H1 (cell line): ENCODE measurements at regions not wholly inside any gene's neighbourhood (a gene's known extent, or its start where the extent isn't known, plus 50 kb on each side); places are given as distances from the start of the nearest gene placed in this dataset.

Experiments used
- CTCF ChIA-PET: fragments of 300-600 bp; sonication (Branson Sonifier 250); formaldehyde crosslinking; loops from one replicate; lab custom pipeline; 2021; ENCODE audit not compliant: partially characterized antibody; lab: Charles Lee
- POLR2A ChIA-PET: fragments of 300-600 bp; sonication (Branson Sonifier 250); formaldehyde crosslinking; loops from one replicate; lab custom pipeline; 2021; ENCODE audit warnings: inconsistent platforms; ENCODE audit not compliant: partially characterized antibody; lab: Charles Lee
- DNase-seq, 2 experiments: peaks; one replicate each; pipeline versions ENCODE4 v3.0.0 to v3.0.0-alpha.2; 2010 to 2022; ENCODE audit warnings: low spot score in 2 of 2, low read depth in 1 of 2, mixed read lengths in 1 of 2
- FAIRE-seq: peaks from 2 replicates; lab custom pipeline; 2011; peaks lifted over from hg19 to GRCh38; lab: Jason Lieb, UNC
- H2AFZ ChIP-seq: 2 replicates; pipeline ENCODE4 v1.8.1; 2012; ENCODE audit warnings: low read length, inconsistent platforms
- H2AK5ac ChIP-seq: 2 replicates; pipeline ENCODE4 v1.6.1; 2013; ENCODE audit warnings: low read depth, low read length
- H2BK120ac ChIP-seq: replicated peaks from 2 replicates; pipeline ENCODE3; 2013; ENCODE audit warnings: low read depth, low read length, inconsistent platforms
- H2BK12ac ChIP-seq: 2 replicates; pipeline ENCODE4 v1.6.1; 2013; ENCODE audit warnings: low read depth, low read length
- H2BK15ac ChIP-seq: 2 replicates; pipeline ENCODE4 v1.6.1; 2013; ENCODE audit warnings: low read length
- H2BK20ac ChIP-seq: 2 replicates; pipeline ENCODE4 v1.6.1; 2013; ENCODE audit warnings: low read length
- H2BK5ac ChIP-seq: 2 replicates; pipeline ENCODE4 v1.6.1; 2013; ENCODE audit warnings: low read depth, low read length
- H3K14ac ChIP-seq: 2 replicates; pipeline ENCODE4 v1.6.1; 2013; ENCODE audit warnings: inconsistent platforms; ENCODE audit not compliant: insufficient read length
- H3K18ac ChIP-seq: 2 replicates; pipeline ENCODE4 v1.6.1; 2013; ENCODE audit warnings: low read length; ENCODE audit errors: extremely low read depth
- H3K23ac ChIP-seq: 2 replicates; pipeline ENCODE4 v1.6.1; 2013; ENCODE audit warnings: inconsistent platforms; ENCODE audit not compliant: insufficient read length
- H3K23me2 ChIP-seq: 2 replicates; pipeline ENCODE4 v1.6.1; 2013; ENCODE audit warnings: low read depth, low read length
- H3K27ac ChIP-seq: 2 replicates; pipeline ENCODE4 v1.6.1; 2011; ENCODE audit warnings: low read depth, low read length, inconsistent platforms
- H3K27me3 ChIP-seq, 4 experiments: replicated peaks in 1 of 4; 1 replicate in 1 of 4; 2 replicates in 3 of 4; pipeline versions ENCODE4 v1.6.1 to v1.8.1; 2011 to 2013; ENCODE audit warnings: low read length in 3 of 4, mild to moderate bottlenecking in 3 of 4, inconsistent platforms in 2 of 4, mixed read lengths in 2 of 4, moderate library complexity in 1 of 4; ENCODE audit not compliant: control insufficient read depth in 3 of 4, insufficient read depth in 3 of 4; ENCODE audit errors: extremely low read depth in 1 of 4
- H3K36me3 ChIP-seq, 4 experiments: 2 replicates each; pipeline versions ENCODE4 v1.6.1 to v1.8.1; 2011 to 2013; ENCODE audit warnings: mild to moderate bottlenecking in 4 of 4, low read length in 3 of 4, moderate library complexity in 2 of 4, control low read depth in 1 of 4, inconsistent platforms in 1 of 4; ENCODE audit not compliant: insufficient read depth in 4 of 4, control insufficient read depth in 2 of 4
- H3K4ac ChIP-seq: replicated peaks from 2 replicates; pipeline ENCODE3; 2013; ENCODE audit warnings: low read length, low read depth, mixed read lengths, inconsistent platforms; ENCODE audit not compliant: insufficient read length
- H3K4me1 ChIP-seq, 4 experiments: replicated peaks in 1 of 4; 1 replicate in 1 of 4; 2 replicates in 3 of 4; pipeline versions ENCODE4 v1.6.1 to v1.8.1; 2011 to 2013; ENCODE audit warnings: low read length in 3 of 4, inconsistent platforms in 2 of 4, mixed read lengths in 1 of 4; ENCODE audit not compliant: insufficient read depth in 4 of 4, control insufficient read depth in 3 of 4
- H3K4me2 ChIP-seq, 2 experiments: 2 replicates each; pipeline versions ENCODE4 v1.6.1 to v1.8.1; 2011 to 2013; ENCODE audit warnings: low read depth in 2 of 2, low read length in 2 of 2, control low read depth in 1 of 2, inconsistent platforms in 1 of 2, mild to moderate bottlenecking in 1 of 2; ENCODE audit not compliant: insufficient read depth in 1 of 2
- H3K4me3 ChIP-seq, 4 experiments: fragments of 200-600, 300-600 bp in 1 of 4; sonication (generic), shearing (Covaris generic), sonication (Bioruptor Twin) in 1 of 4; 2 replicates each; pipeline versions ENCODE4 v1.5.1 to v1.8.1; 2011 to 2016; ENCODE audit warnings: low read length in 4 of 4, low read depth in 3 of 4, control low read depth in 2 of 4, inconsistent platforms in 2 of 4, mild to moderate bottlenecking in 2 of 4, mixed read lengths in 1 of 4, moderate library complexity in 1 of 4; ENCODE audit not compliant: insufficient read depth in 2 of 4; ENCODE audit errors: extremely low read depth in 1 of 4
- H3K56ac ChIP-seq: replicated peaks from 2 replicates; pipeline ENCODE3; 2013; ENCODE audit warnings: low read depth, mild to moderate bottlenecking, mixed read lengths, low read length, inconsistent platforms; ENCODE audit not compliant: insufficient read length
- H3K79me1 ChIP-seq: 2 replicates; pipeline ENCODE4 v1.6.1; 2013; ENCODE audit warnings: low read depth, low read length, control low read depth
- H3K79me2 ChIP-seq, 2 experiments: 2 replicates each; pipeline versions ENCODE4 v1.6.1 to v1.8.1; 2012 to 2013; ENCODE audit warnings: low read length in 2 of 2, mild to moderate bottlenecking in 2 of 2, inconsistent platforms in 1 of 2; ENCODE audit not compliant: insufficient read depth in 2 of 2, control insufficient read depth in 1 of 2
- H3K9ac ChIP-seq, 4 experiments: replicated peaks in 1 of 4; 1 replicate in 1 of 4; 2 replicates in 3 of 4; pipeline versions ENCODE4 v1.6.1 to v1.8.1; 2011 to 2013; ENCODE audit warnings: low read depth in 3 of 4, low read length in 3 of 4, control low read depth in 2 of 4, mild to moderate bottlenecking in 2 of 4, moderate library complexity in 2 of 4, inconsistent platforms in 1 of 4; ENCODE audit errors: extremely low read depth in 1 of 4
- H3K9me3 ChIP-seq, 2 experiments: 2 replicates each; pipeline versions ENCODE4 v1.6.1 to v1.8.1; 2012 to 2013; ENCODE audit warnings: mild to moderate bottlenecking in 2 of 2, moderate library complexity in 2 of 2, control low read depth in 1 of 2, inconsistent platforms in 1 of 2, low read depth in 1 of 2, low read length in 1 of 2, mixed read lengths in 1 of 2; ENCODE audit not compliant: insufficient read depth in 2 of 2
- H4K20me1 ChIP-seq, 2 experiments: replicated peaks in 1 of 2; 2 replicates each; pipeline versions ENCODE3 to v1.8.1; 2011 to 2013; ENCODE audit warnings: inconsistent platforms in 2 of 2, low read length in 2 of 2, mild to moderate bottlenecking in 1 of 2; ENCODE audit not compliant: insufficient read depth in 2 of 2, control insufficient read depth in 1 of 2
- H4K5ac ChIP-seq: 2 replicates; pipeline ENCODE4 v1.6.1; 2013; ENCODE audit warnings: low read length, low read depth, mixed read lengths, inconsistent platforms; ENCODE audit not compliant: insufficient read length
- H4K8ac ChIP-seq: 2 replicates; pipeline ENCODE4 v1.8.0; 2013; ENCODE audit warnings: mild to moderate bottlenecking, moderate library complexity, low read length, inconsistent platforms; ENCODE audit not compliant: insufficient read depth; ENCODE audit errors: extremely low read depth
- H4K91ac ChIP-seq: replicated peaks from 2 replicates; pipeline ENCODE3; 2013; ENCODE audit warnings: low read length, mixed read lengths, inconsistent platforms; ENCODE audit not compliant: insufficient read length
- ATF2 ChIP-seq: IDR thresholded peaks from 2 replicates; pipeline ENCODE4 v1.6.1; 2012; ENCODE audit warnings: low read length, inconsistent platforms
- CBX8 ChIP-seq: fragments of 300-800, 300-1000 bp; sonication (generic); IDR thresholded peaks from 2 replicates; pipeline ENCODE4 v1.7.1; 2016; ENCODE audit warnings: low read depth, low read length, borderline replicate concordance
- EZH2 ChIP-seq: fragments of 200-600 bp; sonication (generic); IDR thresholded peaks from 2 replicates; pipeline ENCODE4 v1.7.1; 2012; ENCODE audit warnings: low read depth, mild to moderate bottlenecking, moderate library complexity, low read length, inconsistent platforms; ENCODE audit not compliant: severe bottlenecking
- GABPA ChIP-seq: IDR thresholded peaks from 2 replicates; pipeline ENCODE4 v1.6.1; 2011; ENCODE audit warnings: mild to moderate bottlenecking, low read length, moderate library complexity, borderline replicate concordance; ENCODE audit not compliant: insufficient read depth
- HDAC6 ChIP-seq: IDR thresholded peaks from one replicate; pipeline ENCODE4 v1.7.1; 2012; ENCODE audit warnings: low read depth, mild to moderate bottlenecking, inconsistent platforms, low read length, moderate library complexity
- NRF1 ChIP-seq: IDR thresholded peaks from 2 replicates; pipeline ENCODE4 v1.6.1; 2011; ENCODE audit warnings: mild to moderate bottlenecking, low read depth, low read length, improper control_type of control experiment
- POU5F1 ChIP-seq: IDR thresholded peaks from 2 replicates; pipeline ENCODE4 v1.6.1; 2011; ENCODE audit warnings: low read depth, mild to moderate bottlenecking, low read length, moderate library complexity
- RBBP5 ChIP-seq: IDR thresholded peaks from 2 replicates; pipeline ENCODE4 v1.7.1; 2012; ENCODE audit warnings: low read depth, mild to moderate bottlenecking, inconsistent platforms, low read length, moderate library complexity, borderline replicate concordance
- SAP30 ChIP-seq: fragments of 300-600 bp; sonication (generic); IDR thresholded peaks from 2 replicates; pipeline ENCODE4 v1.7.1; 2012; ENCODE audit warnings: low read length, moderate library complexity, mild to moderate bottlenecking, inconsistent platforms; ENCODE audit not compliant: insufficient read depth, insufficient replicate concordance
- SIX5 ChIP-seq: IDR thresholded peaks from 2 replicates; pipeline ENCODE4 v1.6.1; 2011; ENCODE audit warnings: mild to moderate bottlenecking, low read depth, low read length
- SUZ12 ChIP-seq: fragments of 200-600 bp; sonication (generic); IDR thresholded peaks from 2 replicates; pipeline ENCODE4 v1.6.1; 2012; ENCODE audit warnings: mild to moderate bottlenecking, inconsistent platforms, low read length, moderate library complexity, mixed read lengths
- USF2 ChIP-seq: IDR thresholded peaks from 2 replicates; pipeline ENCODE4 v1.6.1; 2011; ENCODE audit warnings: low read length, improper control_type of control experiment
- WGBS, 2 experiments: shearing (Covaris generic) in 1 of 2; methylation state at CpG; one replicate each; pipeline versions ENCODE4 v1.1.6 to v1.1.7; 2013 to 2015; ENCODE audit warnings: low lambda C conversion rate in 2 of 2, mixed read lengths in 2 of 2, inconsistent platforms in 1 of 2, low coverage in 1 of 2, missing lambda C conversion rate in 1 of 2; ENCODE audit not compliant: insufficient replicate concordance in 2 of 2, insufficient coverage in 1 of 2, insufficient read length in 1 of 2; ENCODE audit errors: extremely low coverage in 1 of 2, missing lambda C conversion rate in 1 of 2; 5-methylcytosine and 5-hydroxymethylcytosine counted together

GRCh38 chr2:226312155-226312554 is 487.5 kb downstream of the IRS1 start:
- WGBS, 2 experiments: 89% methylated on average over 5 of the region's 5 CpGs; no CpG with 5 or more reads in 1 of the 2 experiments
- H4K5ac ChIP-seq: no peak overlapping the region
- no peaks in the 10 kb centered on the region for H3K36me3 ChIP-seq
- no peak for FAIRE-seq
- H3K23me2 ChIP-seq: no peaks in the 10 kb centered on the region; the same call in 1 of the 2 replicates
- no peak overlapping the region for H3K14ac ChIP-seq
- no peak overlapping the region for H3K4ac ChIP-seq
- no peak overlapping the region for H3K23ac ChIP-seq
- no peaks in the 10 kb centered on the region for H3K79me2 ChIP-seq
- no peak overlapping the region for H4K8ac ChIP-seq
- H2BK12ac ChIP-seq: no peak overlapping the region
- no peak overlapping the region for H4K91ac ChIP-seq
- no peaks in the 10 kb centered on the region for H3K9me3 ChIP-seq
- H2AFZ ChIP-seq: no peak overlapping the region
- no peak overlapping the region for H2BK15ac ChIP-seq
- no peak overlapping the region for H3K18ac ChIP-seq
- CTCF ChIA-PET: interaction anchor here (1.4 kb wide), 1 partner anchor 267 kb away, joined by 3 read pairs; no protein-coding TSS in a partner anchor
- DNase-seq: no peak
- no peak overlapping the region for H3K9ac ChIP-seq
- H3K79me1 ChIP-seq: no peaks in the 10 kb centered on the region
- H3K4me2 ChIP-seq: no peak overlapping the region
- H3K56ac ChIP-seq: no peak overlapping the region
- no peak overlapping the region for H3K27ac ChIP-seq
- no peak overlapping the region for H2AK5ac ChIP-seq
- H2BK5ac ChIP-seq: no peak overlapping the region
- H2BK120ac ChIP-seq: no peak overlapping the region
- H3K4me3 ChIP-seq: no peak overlapping the region
- no peak overlapping the region for H2BK20ac ChIP-seq
- H4K20me1 ChIP-seq: no peaks in the 10 kb centered on the region
- H3K27me3 ChIP-seq: no peaks in the 10 kb centered on the region
- H3K4me1 ChIP-seq: no peaks in the 10 kb centered on the region
- POLR2A ChIA-PET: no interaction called here
- TF ChIP-seq SUZ12: no peak
- TF ChIP-seq CBX8: no peak
- no peak for TF ChIP-seq EZH2
- TF ChIP-seq HDAC6: no peak
- TF ChIP-seq USF2: no peak
- no peak for TF ChIP-seq GABPA
- no peak for TF ChIP-seq SIX5
- TF ChIP-seq ATF2: no peak
- no peak for TF ChIP-seq SAP30
- no peak for TF ChIP-seq POU5F1
- TF ChIP-seq NRF1: no peak
- TF ChIP-seq RBBP5: no peak
